Colonic mucosa (tissue), 4 donors: ENCODE measurements at regions not wholly inside any gene's neighbourhood (a gene's known extent, or its start where the extent isn't known, plus 50 kb on each side); places are given as distances from the start of the nearest gene placed in this dataset.

Experiments used
- DNase-seq: peaks from one replicate; pipeline ENCODE4 v3.0.0-alpha.2; 2020
- H3K27ac ChIP-seq: fragments of 200-600 bp; one replicate; pipeline ENCODE4 v1.8.0; 2021
- H3K27me3 ChIP-seq: fragments of 200-600 bp; one replicate; pipeline ENCODE4 v1.8.0; 2021
- H3K36me3 ChIP-seq: fragments of 200-600 bp; one replicate; pipeline ENCODE4 v1.8.0; 2021
- H3K4me1 ChIP-seq: fragments of 200-600 bp; one replicate; pipeline ENCODE4 v1.8.0; 2021; ENCODE audit warnings: mild to moderate bottlenecking
- H3K4me3 ChIP-seq: fragments of 200-600 bp; one replicate; pipeline ENCODE4 v1.8.0; 2021
- H3K9ac ChIP-seq, 2 donors: one replicate each; pipeline ENCODE4 v1.7.0; 2013; ENCODE audit warnings: control low read depth in 2 of 2, low read depth in 2 of 2, low read length in 2 of 2
- H3K9me3 ChIP-seq: fragments of 200-600 bp; one replicate; pipeline ENCODE4 v1.8.0; 2021
- intact Hi-C: fragments of 100-400 bp; cut with DNase I; formaldehyde crosslinking; loops from one replicate; pipeline ENCODE4 v1.14.1; 2022
- TF ChIP-seq, protein P1 (sequence below): fragments of 200-600 bp; IDR thresholded peaks from one replicate; pipeline ENCODE4 v1.8.0; 2022; ENCODE audit warnings: antibody characterized with exemption, mild to moderate bottlenecking
- donor health status: healthy.
- donor health status: DM: no; HTN: no; CAD: no.
- donor health status: DM: no; HTN: no; CAD: no.

- Histone ChIP-seq H3K9ac (no peak overlapping the region), H3K36me3 (no peaks in the 10 kb centered on the region), H3K27me3 (no peaks in the 10 kb centered on the region), H3K27ac (no peak overlapping the region), H3K4me3 (no peak overlapping the region), H3K4me1 (no peaks in the 10 kb centered on the region), H3K9me3 (no peaks in the 10 kb centered on the region)
- DNase-seq, result no peak
- intact Hi-C loops, result no loop called here
- TF ChIP-seq, protein P1, sequence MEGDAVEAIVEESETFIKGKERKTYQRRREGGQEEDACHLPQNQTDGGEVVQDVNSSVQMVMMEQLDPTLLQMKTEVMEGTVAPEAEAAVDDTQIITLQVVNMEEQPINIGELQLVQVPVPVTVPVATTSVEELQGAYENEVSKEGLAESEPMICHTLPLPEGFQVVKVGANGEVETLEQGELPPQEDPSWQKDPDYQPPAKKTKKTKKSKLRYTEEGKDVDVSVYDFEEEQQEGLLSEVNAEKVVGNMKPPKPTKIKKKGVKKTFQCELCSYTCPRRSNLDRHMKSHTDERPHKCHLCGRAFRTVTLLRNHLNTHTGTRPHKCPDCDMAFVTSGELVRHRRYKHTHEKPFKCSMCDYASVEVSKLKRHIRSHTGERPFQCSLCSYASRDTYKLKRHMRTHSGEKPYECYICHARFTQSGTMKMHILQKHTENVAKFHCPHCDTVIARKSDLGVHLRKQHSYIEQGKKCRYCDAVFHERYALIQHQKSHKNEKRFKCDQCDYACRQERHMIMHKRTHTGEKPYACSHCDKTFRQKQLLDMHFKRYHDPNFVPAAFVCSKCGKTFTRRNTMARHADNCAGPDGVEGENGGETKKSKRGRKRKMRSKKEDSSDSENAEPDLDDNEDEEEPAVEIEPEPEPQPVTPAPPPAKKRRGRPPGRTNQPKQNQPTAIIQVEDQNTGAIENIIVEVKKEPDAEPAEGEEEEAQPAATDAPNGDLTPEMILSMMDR, result no peak
Observed at GRCh38 chr10:24132741-24133140, 76.2 kb upstream of the KIAA1217 start.

DNA sequence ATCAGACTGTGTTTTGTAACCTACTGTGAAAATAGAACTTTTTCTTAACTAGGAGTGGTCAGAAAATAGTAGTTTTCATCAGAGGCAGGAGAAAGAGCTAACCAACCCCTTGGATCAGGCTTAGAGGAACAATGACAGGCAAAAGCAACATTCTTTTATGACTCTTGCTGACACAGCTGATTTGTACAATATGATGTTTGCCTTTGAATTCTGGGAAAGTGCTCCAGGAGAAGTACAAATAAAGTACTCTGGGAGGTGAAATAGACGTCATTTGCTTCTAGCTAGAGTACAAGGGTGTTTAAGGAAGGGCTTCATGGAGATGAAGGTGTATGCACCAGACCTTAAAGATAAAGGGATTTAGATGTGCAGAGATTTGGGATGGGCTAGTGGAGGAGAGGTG, 75.1 kb upstream of the KIAA1217 start:
- Histone ChIP-seq H3K27ac (no peak overlapping the region), H3K27me3 (no peaks in the 10 kb centered on the region), H3K9ac (no peak overlapping the region), H3K36me3 (no peaks in the 10 kb centered on the region), H3K4me3 (no peak overlapping the region), H3K4me1 (no peaks in the 10 kb centered on the region), H3K9me3 (no peaks in the 10 kb centered on the region)
- intact Hi-C loops, result no loop called here
- TF ChIP-seq, protein P1, result no peak
- no peak for DNase-seq

- Histone ChIP-seq H3K4me1 (no peaks in the 10 kb centered on the region), H3K4me3 (no peak overlapping the region), H3K27ac (no peak overlapping the region), H3K9ac (no peak overlapping the region), H3K9me3 (no peaks in the 10 kb centered on the region), H3K36me3 (no peaks in the 10 kb centered on the region), H3K27me3 (no peaks in the 10 kb centered on the region)
- DNase-seq, result no peak
- intact Hi-C loops, result no loop called here
- TF ChIP-seq, protein P1, result no peak
Observed at GRCh38 chr10:24136070-24136469, 72.9 kb upstream of the KIAA1217 start.

GRCh38 chr10:24147321-24147720, 61.6 kb upstream of the KIAA1217 start:
- no peak for DNase-seq
- H3K36me3 ChIP-seq, result no peaks in the 10 kb centered on the region
- intact Hi-C loops, result no loop called here

GRCh38 chr10:24149640-24150039, 59.3 kb upstream of the KIAA1217 start:
- TF ChIP-seq, protein P1, result no peak
- intact Hi-C loops, result no loop called here
- no peak overlapping the region for H3K4me3 ChIP-seq
- H3K9ac ChIP-seq, result no peak overlapping the region
- no peaks in the 10 kb centered on the region for H3K9me3 ChIP-seq
- no peak for DNase-seq
- no peaks in the 10 kb centered on the region for H3K4me1 ChIP-seq
- no peaks in the 10 kb centered on the region for H3K36me3 ChIP-seq
- no peak overlapping the region for H3K27ac ChIP-seq
- H3K27me3 ChIP-seq, result no peaks in the 10 kb centered on the region

More at GRCh38 chr10:24147321-24147720, 61.6 kb upstream of the KIAA1217 start:
- no peak overlapping the region for H3K4me3 ChIP-seq
- no peaks in the 10 kb centered on the region for H3K27me3 ChIP-seq
- no peaks in the 10 kb centered on the region for H3K4me1 ChIP-seq
- H3K27ac ChIP-seq, result no peak overlapping the region
- no peaks in the 10 kb centered on the region for H3K9me3 ChIP-seq
- TF ChIP-seq, protein P1, result no peak
- H3K9ac ChIP-seq, result no peak overlapping the region

DNA sequence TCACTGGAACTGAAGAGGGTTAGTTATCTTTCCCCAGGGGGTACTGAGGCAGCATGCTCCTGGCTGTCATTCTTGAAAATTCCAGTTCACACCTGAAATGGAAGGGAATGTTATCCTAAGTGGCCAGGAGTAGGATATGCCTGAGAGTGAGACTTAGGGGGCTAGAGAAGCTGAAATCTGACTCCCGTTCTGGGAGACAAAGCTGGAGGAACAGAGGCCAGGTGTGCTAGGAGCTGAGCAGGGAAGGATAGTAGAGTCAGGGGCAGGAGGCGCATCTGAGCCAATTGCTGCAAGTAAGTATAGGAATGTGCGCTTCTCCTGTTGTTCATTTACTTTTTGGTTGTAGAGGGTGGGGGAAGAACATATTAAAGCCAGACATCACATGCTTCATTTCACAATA, 58.1 kb upstream of the KIAA1217 start:
- TF ChIP-seq, protein P1, result no peak
- Histone ChIP-seq H3K4me1 (no peaks in the 10 kb centered on the region), H3K9me3 (no peaks in the 10 kb centered on the region), H3K27ac (no peak overlapping the region), H3K27me3 (no peaks in the 10 kb centered on the region), H3K9ac (no peak overlapping the region), H3K36me3 (no peaks in the 10 kb centered on the region), H3K4me3 (no peak overlapping the region)
- intact Hi-C loops, result no loop called here
- no peak for DNase-seq
